GM23338 (cell line): ENCODE measurements at regions not wholly inside any gene's neighbourhood (a gene's known extent, or its start where the extent isn't known, plus 50 kb on each side); places are given as distances from the start of the nearest gene placed in this dataset.

ENCODE experiments used
- ATAC-seq: fragments of 200-7000 bp; cut with Tn5 transposase; 3 replicates; pipeline ENCODE4 v1.9.1; 2020
- DNase-seq: peaks from one replicate; pipeline ENCODE4 v3.0.0-alpha.2; 2015; ENCODE audit warnings: low spot score
- H2AFZ ChIP-seq: fragments of 200-600 bp; sonication (generic); 2 replicates; pipeline ENCODE4 v1.8.0; 2016; ENCODE audit warnings: antibody characterized with exemption, mild to moderate bottlenecking, moderate library complexity
- H3F3A ChIP-seq: fragments of 200-600 bp; sonication (generic); replicated peaks from 2 replicates; pipeline ENCODE4 v1.8.0; 2017; ENCODE audit warnings: antibody characterized with exemption, mixed run types, low read depth
- H3K27ac ChIP-seq: fragments of 200-600 bp; sonication (generic); 2 replicates; pipeline ENCODE4 v1.6.1; 2016; ENCODE audit warnings: low read depth
- H3K27me3 ChIP-seq: fragments of 200-600 bp; sonication (generic); 2 replicates; pipeline ENCODE4 v1.8.0; 2016; ENCODE audit warnings: mild to moderate bottlenecking, mixed run types, moderate library complexity; ENCODE audit not compliant: insufficient read depth
- H3K36me3 ChIP-seq: fragments of 200-600 bp; sonication (generic); 2 replicates; pipeline ENCODE4 v1.8.0; 2016; ENCODE audit warnings: mild to moderate bottlenecking; ENCODE audit not compliant: insufficient read depth
- H3K4me1 ChIP-seq: fragments of 200-600 bp; sonication (generic); 2 replicates; pipeline ENCODE4 v1.8.0; 2016; ENCODE audit warnings: mild to moderate bottlenecking, moderate library complexity; ENCODE audit not compliant: insufficient read depth
- H3K4me2 ChIP-seq: fragments of 200-600 bp; sonication (generic); 2 replicates; pipeline ENCODE4 v1.7.1; 2017; ENCODE audit warnings: mixed run types
- H3K4me3 ChIP-seq: fragments of 200-600 bp; sonication (generic); 2 replicates; pipeline ENCODE4 v1.6.1; 2016; ENCODE audit warnings: mixed run types
- H3K79me2 ChIP-seq: fragments of 200-600 bp; sonication (generic); replicated peaks from 2 replicates; pipeline ENCODE4 v1.8.0; 2017; ENCODE audit warnings: mild to moderate bottlenecking; ENCODE audit not compliant: insufficient read depth
- H3K9me2 ChIP-seq: fragments of 200-600 bp; sonication (generic); 2 replicates; pipeline ENCODE4 v1.8.0; 2017; ENCODE audit not compliant: insufficient read depth
- H4K20me1 ChIP-seq: fragments of 200-600 bp; sonication (generic); replicated peaks from 2 replicates; pipeline ENCODE4 v1.8.0; 2017; ENCODE audit warnings: mild to moderate bottlenecking; ENCODE audit not compliant: insufficient read depth
- H3K27ac Mint-ChIP-seq: 2 replicates; pipeline ENCODE4 v1.8.0; 2020; ENCODE audit warnings: inconsistent platforms, mild to moderate bottlenecking, moderate library complexity, mixed read lengths
- H3K27me3 Mint-ChIP-seq: 3 replicates; pipeline ENCODE4 v1.8.0; 2022; ENCODE audit warnings: low read depth, mild to moderate bottlenecking, moderate library complexity, mixed read lengths, inconsistent platforms; ENCODE audit not compliant: insufficient read depth, poor library complexity
- H3K36me3 Mint-ChIP-seq: 3 replicates; pipeline ENCODE4 v1.8.0; 2021; ENCODE audit warnings: low read depth, mild to moderate bottlenecking, inconsistent platforms, moderate library complexity, mixed read lengths
- H3K4me1 Mint-ChIP-seq: 3 replicates; pipeline ENCODE4 v1.8.0; 2020; ENCODE audit warnings: mild to moderate bottlenecking, inconsistent platforms, mixed read lengths
- H3K4me3 Mint-ChIP-seq: 3 replicates; pipeline ENCODE4 v1.8.0; 2021; ENCODE audit warnings: moderate library complexity, mild to moderate bottlenecking, inconsistent platforms, mixed read lengths
- H3K9me3 Mint-ChIP-seq: 3 replicates; pipeline ENCODE4 v1.8.0; 2020; ENCODE audit warnings: moderate library complexity, mild to moderate bottlenecking, inconsistent platforms, mixed read lengths
- CREB1 ChIP-seq: fragments of 250-450 bp; sonication (Bioruptor Pico); IDR thresholded peaks from 2 replicates; pipeline ENCODE4 v1.5.0; 2020; ENCODE audit warnings: low read depth, mild to moderate bottlenecking, moderate library complexity
- CTCF ChIP-seq, 2 experiments: fragments of 200-600 bp in 1 of 2; sonication (generic) in 1 of 2; conservative IDR thresholded peaks; 2 replicates each; pipeline versions ENCODE4 v1.5.1 to v1.6.1; 2016 to 2017; ENCODE audit warnings: antibody characterized with exemption in 2 of 2, low read depth in 2 of 2, mild to moderate bottlenecking in 2 of 2, moderate library complexity in 1 of 2
- EZH2 ChIP-seq: fragments of 200-600 bp; sonication (generic); IDR thresholded peaks from one replicate; pipeline ENCODE4 v1.8.0; 2017; ENCODE audit warnings: antibody characterized with exemption, mild to moderate bottlenecking, low read depth; ENCODE audit not compliant: unreplicated experiment
- EZH2phosphoT487 ChIP-seq: fragments of 200-600 bp; sonication (generic); IDR thresholded peaks from one replicate; pipeline ENCODE4 v1.8.1; 2018; ENCODE audit warnings: antibody characterized with exemption; ENCODE audit not compliant: unreplicated experiment
- JUNB ChIP-seq: IDR thresholded peaks from one replicate; pipeline ENCODE4 v1.6.1; 2016; ENCODE audit warnings: antibody characterized with exemption; ENCODE audit not compliant: unreplicated experiment
- NANOG ChIP-seq: IDR thresholded peaks from 2 replicates; pipeline ENCODE4 v1.6.1; 2016; ENCODE audit warnings: antibody characterized with exemption, borderline replicate concordance
- POLR2AphosphoS5 ChIP-seq: IDR thresholded peaks from 2 replicates; pipeline ENCODE4 v1.6.1; 2016; ENCODE audit warnings: antibody characterized with exemption, low read depth
- STAT1 ChIP-seq: IDR thresholded peaks from one replicate; pipeline ENCODE4 v1.6.1; 2016; ENCODE audit warnings: antibody characterized with exemption; ENCODE audit not compliant: unreplicated experiment
- ZNF114 ChIP-seq: fragments of 250-450 bp; sonication (Bioruptor Pico); IDR thresholded peaks from 2 replicates; pipeline ENCODE4 v1.5.0; 2020; ENCODE audit warnings: mild to moderate bottlenecking, moderate library complexity
- TF ChIP-seq, protein P1 (sequence below): IDR thresholded peaks from one replicate; pipeline ENCODE4 v1.6.1; 2018; ENCODE audit warnings: antibody characterized with exemption; ENCODE audit not compliant: unreplicated experiment
- TF ChIP-seq, protein P2 (sequence below): fragments of 250-450 bp; sonication (Bioruptor Pico); IDR thresholded peaks from 2 replicates; pipeline ENCODE4 v1.5.0; 2020; ENCODE audit warnings: mild to moderate bottlenecking, moderate library complexity

DNA sequence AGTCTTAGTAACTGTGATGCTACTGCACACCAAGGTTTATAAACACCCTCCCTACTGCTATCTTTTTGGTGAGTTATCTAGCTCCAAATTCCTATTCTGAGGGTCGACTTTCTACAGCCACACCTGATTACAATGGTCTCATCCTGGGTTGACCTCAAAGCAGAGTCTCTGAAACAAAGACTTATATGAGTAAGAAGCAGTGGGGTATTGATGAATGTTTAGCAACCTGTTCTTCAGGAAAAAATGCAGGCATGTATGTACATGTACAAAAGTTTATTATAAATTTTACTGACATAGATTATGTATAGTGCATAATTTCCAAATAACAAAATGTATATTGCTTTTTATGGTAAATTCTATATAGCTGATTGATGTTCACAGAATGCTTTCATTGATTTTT lies 51.6 kb upstream of the FMNL2 start:
- peaks cover 2% of the 10 kb centered on the region for H3K27me3 Mint-ChIP-seq
- no peak overlapping the region for H3K4me3 Mint-ChIP-seq
- Histone ChIP-seq H4K20me1 (no peaks in the 10 kb centered on the region), H3K36me3 (no peaks in the 10 kb centered on the region), H3K79me2 (no peaks in the 10 kb centered on the region), H3K27ac (no peak overlapping the region), H3K9me2 (no peaks in the 10 kb centered on the region), H3K4me1 (no peaks in the 10 kb centered on the region), H3K4me3 (no peak overlapping the region), H3K4me2 (no peak overlapping the region), H3F3A (no peaks in the 10 kb centered on the region), H2AFZ (no peak overlapping the region), H3K27me3 (no peaks in the 10 kb centered on the region)
- H3K36me3 Mint-ChIP-seq, result peaks cover 7% of the 10 kb centered on the region; the same call in 2 of the 3 replicates
- no peak for ATAC-seq
- TF ChIP-seq CREB1, result no peak
- no peak for TF ChIP-seq EZH2phosphoT487
- TF ChIP-seq CTCF (conservative IDR thresholded peaks at IDR 0.05; ENCODE audit: low read depth in 2 of 2), result no peak
- H3K4me1 Mint-ChIP-seq, result no peaks in the 10 kb centered on the region
- H3K9me3 Mint-ChIP-seq, result peaks cover 19% of the 10 kb centered on the region
- DNase-seq, result no peak
- no peak overlapping the region for H3K27ac Mint-ChIP-seq

GRCh38 chr2:152284398-152284797 lies 50.6 kb upstream of the FMNL2 start:
- no peak overlapping the region for H3K4me3 Mint-ChIP-seq
- TF ChIP-seq STAT1 (no peak), CREB1 (no peak), POLR2AphosphoS5 (no peak), ZNF114 (no peak), EZH2 (no peak), NANOG (no peak), JUNB (no peak)
- TF ChIP-seq, protein P1, sequence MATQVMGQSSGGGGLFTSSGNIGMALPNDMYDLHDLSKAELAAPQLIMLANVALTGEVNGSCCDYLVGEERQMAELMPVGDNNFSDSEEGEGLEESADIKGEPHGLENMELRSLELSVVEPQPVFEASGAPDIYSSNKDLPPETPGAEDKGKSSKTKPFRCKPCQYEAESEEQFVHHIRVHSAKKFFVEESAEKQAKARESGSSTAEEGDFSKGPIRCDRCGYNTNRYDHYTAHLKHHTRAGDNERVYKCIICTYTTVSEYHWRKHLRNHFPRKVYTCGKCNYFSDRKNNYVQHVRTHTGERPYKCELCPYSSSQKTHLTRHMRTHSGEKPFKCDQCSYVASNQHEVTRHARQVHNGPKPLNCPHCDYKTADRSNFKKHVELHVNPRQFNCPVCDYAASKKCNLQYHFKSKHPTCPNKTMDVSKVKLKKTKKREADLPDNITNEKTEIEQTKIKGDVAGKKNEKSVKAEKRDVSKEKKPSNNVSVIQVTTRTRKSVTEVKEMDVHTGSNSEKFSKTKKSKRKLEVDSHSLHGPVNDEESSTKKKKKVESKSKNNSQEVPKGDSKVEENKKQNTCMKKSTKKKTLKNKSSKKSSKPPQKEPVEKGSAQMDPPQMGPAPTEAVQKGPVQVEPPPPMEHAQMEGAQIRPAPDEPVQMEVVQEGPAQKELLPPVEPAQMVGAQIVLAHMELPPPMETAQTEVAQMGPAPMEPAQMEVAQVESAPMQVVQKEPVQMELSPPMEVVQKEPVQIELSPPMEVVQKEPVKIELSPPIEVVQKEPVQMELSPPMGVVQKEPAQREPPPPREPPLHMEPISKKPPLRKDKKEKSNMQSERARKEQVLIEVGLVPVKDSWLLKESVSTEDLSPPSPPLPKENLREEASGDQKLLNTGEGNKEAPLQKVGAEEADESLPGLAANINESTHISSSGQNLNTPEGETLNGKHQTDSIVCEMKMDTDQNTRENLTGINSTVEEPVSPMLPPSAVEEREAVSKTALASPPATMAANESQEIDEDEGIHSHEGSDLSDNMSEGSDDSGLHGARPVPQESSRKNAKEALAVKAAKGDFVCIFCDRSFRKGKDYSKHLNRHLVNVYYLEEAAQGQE, result no peak
- TF ChIP-seq, protein P2, sequence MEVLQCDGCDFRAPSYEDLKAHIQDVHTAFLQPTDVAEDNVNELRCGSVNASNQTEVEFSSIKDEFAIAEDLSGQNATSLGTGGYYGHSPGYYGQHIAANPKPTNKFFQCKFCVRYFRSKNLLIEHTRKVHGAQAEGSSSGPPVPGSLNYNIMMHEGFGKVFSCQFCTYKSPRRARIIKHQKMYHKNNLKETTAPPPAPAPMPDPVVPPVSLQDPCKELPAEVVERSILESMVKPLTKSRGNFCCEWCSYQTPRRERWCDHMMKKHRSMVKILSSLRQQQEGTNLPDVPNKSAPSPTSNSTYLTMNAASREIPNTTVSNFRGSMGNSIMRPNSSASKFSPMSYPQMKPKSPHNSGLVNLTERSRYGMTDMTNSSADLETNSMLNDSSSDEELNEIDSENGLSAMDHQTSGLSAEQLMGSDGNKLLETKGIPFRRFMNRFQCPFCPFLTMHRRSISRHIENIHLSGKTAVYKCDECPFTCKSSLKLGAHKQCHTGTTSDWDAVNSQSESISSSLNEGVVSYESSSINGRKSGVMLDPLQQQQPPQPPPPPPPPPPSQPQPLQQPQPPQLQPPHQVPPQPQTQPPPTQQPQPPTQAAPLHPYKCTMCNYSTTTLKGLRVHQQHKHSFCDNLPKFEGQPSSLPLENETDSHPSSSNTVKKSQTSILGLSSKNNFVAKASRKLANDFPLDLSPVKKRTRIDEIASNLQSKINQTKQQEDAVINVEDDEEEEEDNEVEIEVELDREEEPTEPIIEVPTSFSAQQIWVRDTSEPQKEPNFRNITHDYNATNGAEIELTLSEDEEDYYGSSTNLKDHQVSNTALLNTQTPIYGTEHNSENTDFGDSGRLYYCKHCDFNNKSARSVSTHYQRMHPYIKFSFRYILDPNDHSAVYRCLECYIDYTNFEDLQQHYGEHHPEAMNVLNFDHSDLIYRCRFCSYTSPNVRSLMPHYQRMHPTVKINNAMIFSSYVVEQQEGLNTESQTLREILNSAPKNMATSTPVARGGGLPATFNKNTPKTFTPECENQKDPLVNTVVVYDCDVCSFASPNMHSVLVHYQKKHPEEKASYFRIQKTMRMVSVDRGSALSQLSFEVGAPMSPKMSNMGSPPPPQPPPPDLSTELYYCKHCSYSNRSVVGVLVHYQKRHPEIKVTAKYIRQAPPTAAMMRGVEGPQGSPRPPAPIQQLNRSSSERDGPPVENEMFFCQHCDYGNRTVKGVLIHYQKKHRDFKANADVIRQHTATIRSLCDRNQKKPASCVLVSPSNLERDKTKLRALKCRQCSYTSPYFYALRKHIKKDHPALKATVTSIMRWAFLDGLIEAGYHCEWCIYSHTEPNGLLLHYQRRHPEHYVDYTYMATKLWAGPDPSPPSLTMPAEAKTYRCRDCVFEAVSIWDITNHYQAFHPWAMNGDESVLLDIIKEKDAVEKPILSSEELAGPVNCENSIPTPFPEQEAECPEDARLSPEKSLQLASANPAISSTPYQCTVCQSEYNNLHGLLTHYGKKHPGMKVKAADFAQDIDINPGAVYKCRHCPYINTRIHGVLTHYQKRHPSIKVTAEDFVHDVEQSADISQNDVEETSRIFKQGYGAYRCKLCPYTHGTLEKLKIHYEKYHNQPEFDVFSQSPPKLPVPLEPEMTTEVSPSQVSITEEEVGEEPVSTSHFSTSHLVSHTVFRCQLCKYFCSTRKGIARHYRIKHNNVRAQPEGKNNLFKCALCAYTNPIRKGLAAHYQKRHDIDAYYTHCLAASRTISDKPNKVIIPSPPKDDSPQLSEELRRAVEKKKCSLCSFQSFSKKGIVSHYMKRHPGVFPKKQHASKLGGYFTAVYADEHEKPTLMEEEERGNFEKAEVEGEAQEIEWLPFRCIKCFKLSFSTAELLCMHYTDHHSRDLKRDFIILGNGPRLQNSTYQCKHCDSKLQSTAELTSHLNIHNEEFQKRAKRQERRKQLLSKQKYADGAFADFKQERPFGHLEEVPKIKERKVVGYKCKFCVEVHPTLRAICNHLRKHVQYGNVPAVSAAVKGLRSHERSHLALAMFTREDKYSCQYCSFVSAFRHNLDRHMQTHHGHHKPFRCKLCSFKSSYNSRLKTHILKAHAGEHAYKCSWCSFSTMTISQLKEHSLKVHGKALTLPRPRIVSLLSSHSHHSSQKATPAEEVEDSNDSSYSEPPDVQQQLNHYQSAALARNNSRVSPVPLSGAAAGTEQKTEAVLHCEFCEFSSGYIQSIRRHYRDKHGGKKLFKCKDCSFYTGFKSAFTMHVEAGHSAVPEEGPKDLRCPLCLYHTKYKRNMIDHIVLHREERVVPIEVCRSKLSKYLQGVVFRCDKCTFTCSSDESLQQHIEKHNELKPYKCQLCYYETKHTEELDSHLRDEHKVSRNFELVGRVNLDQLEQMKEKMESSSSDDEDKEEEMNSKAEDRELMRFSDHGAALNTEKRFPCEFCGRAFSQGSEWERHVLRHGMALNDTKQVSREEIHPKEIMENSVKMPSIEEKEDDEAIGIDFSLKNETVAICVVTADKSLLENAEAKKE (CRISPR knock-in tag), result no peak

More at GRCh38 chr2:152284398-152284797, 50.6 kb upstream of the FMNL2 start:
- H3K4me1 Mint-ChIP-seq, result no peaks in the 10 kb centered on the region
- no peak for ATAC-seq
- Histone ChIP-seq H3F3A (no peaks in the 10 kb centered on the region), H3K4me2 (no peak overlapping the region), H3K9me2 (no peaks in the 10 kb centered on the region), H3K36me3 (no peaks in the 10 kb centered on the region), H2AFZ (no peak overlapping the region; the same call in 1 of the 2 replicates), H3K4me1 (no peaks in the 10 kb centered on the region), H4K20me1 (no peaks in the 10 kb centered on the region), H3K79me2 (no peaks in the 10 kb centered on the region), H3K27me3 (no peaks in the 10 kb centered on the region), H3K27ac (no peak overlapping the region), H3K4me3 (no peak overlapping the region)
- no peak overlapping the region for H3K27ac Mint-ChIP-seq
- DNase-seq, result no peak
- peaks cover 2% of the 10 kb centered on the region for H3K27me3 Mint-ChIP-seq
- no peaks in the 10 kb centered on the region for H3K36me3 Mint-ChIP-seq
- H3K9me3 Mint-ChIP-seq, result peaks cover 9% of the 10 kb centered on the region
